ENCODE measurements at regions not wholly inside any gene's neighbourhood (a gene's known extent, or its start where the extent isn't known, plus 50 kb on each side); places are given as distances from the start of the nearest gene placed in this dataset.

DNA sequence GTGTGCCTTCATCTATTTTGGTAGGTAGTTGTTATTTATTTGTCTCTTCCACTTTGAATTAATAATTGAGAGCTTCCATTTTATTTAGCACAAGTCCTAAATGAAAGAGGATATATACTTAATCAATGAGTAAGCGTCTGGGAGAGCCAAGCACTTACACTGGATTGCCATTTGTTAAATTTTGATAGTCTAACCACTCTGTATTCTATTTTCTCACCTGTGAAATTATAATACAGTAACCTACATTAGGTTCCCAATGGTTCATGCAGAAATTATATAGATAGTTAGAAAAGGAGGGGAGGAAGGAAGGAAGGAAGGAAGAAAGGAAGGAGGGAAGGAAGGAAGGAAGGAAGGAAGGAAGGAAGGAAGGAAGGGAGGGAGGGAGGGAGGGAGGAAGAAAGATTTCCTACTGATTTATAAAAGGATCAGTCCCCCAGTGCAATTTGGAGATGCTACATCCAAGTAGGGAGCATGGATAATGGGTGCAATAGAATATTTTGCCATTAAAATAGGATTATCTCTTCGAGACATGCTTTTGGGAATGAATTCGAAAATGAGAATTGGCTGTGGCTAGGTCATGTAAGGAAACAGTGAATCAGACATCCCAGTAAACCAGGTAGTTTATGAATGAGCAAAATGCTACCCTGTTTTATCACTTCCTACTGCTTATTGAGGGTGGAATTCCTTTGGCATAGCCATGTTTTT lies 239.8 kb downstream of the PCDH7 start:
- no peak overlapping the region for H3K4me3 ChIP-seq
- WGBS, 5 donors = 81 to 97% (median 90%) methylated on average over 3 of the region's 3 CpGs
- peaks cover 0 to 5% (median 0%) of the 10 kb centered on the region in 4 donors for H3K4me1 ChIP-seq
- no peak for DNase-seq
- H3K27ac ChIP-seq = no peak overlapping the region
- H3K9me3 ChIP-seq = no peaks in the 10 kb centered on the region
- intact Hi-C loops (cut with DNase I; ENCODE audit: low total_unique reads) = no loop called here
- TF ChIP-seq POLR2A (IDR thresholded peaks at IDR 0.05) (no peak), POLR2AphosphoS5 (IDR thresholded peaks at IDR 0.05) (no peak), EP300 (IDR thresholded peaks at IDR 0.05) (no peak)
- TF ChIP-seq, protein P1, sequence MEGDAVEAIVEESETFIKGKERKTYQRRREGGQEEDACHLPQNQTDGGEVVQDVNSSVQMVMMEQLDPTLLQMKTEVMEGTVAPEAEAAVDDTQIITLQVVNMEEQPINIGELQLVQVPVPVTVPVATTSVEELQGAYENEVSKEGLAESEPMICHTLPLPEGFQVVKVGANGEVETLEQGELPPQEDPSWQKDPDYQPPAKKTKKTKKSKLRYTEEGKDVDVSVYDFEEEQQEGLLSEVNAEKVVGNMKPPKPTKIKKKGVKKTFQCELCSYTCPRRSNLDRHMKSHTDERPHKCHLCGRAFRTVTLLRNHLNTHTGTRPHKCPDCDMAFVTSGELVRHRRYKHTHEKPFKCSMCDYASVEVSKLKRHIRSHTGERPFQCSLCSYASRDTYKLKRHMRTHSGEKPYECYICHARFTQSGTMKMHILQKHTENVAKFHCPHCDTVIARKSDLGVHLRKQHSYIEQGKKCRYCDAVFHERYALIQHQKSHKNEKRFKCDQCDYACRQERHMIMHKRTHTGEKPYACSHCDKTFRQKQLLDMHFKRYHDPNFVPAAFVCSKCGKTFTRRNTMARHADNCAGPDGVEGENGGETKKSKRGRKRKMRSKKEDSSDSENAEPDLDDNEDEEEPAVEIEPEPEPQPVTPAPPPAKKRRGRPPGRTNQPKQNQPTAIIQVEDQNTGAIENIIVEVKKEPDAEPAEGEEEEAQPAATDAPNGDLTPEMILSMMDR (IDR thresholded peaks at IDR 0.05) = no peak
- no peaks in the 10 kb centered on the region for H3K36me3 ChIP-seq
- H3K27me3 ChIP-seq = no peaks in the 10 kb centered on the region

DNA sequence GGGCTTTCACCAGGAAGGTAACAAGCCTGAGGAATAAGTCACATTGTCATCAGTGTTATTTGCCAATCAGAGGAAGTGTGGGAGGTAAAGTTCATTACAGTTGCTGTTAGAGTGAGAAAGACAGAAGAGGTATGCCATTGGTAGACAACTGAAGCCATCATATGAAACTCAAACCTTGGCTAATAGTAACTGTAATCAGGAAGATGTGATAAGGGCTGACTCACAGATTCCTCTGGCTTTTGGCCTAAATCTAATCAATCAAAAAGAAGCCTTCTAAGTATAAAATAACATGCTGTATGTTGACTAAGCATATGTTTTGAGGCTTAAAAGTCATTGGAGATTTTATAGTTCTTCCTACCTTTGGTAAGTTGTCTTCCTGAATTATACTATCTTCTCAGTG lies 242.8 kb downstream of the PCDH7 start:
- Histone ChIP-seq H3K4me3 (no peak overlapping the region), H3K9me3 (no peaks in the 10 kb centered on the region), H3K27me3 (no peaks in the 10 kb centered on the region), H3K27ac (no peak overlapping the region), H3K36me3 (no peaks in the 10 kb centered on the region), H3K4me1 (peaks cover 0 to 8% (median 2%) of the 10 kb centered on the region in 4 donors)
- DNase-seq = no peak
- intact Hi-C loops (cut with DNase I; ENCODE audit: low total_unique reads) = no loop called here
- TF ChIP-seq POLR2AphosphoS5 (IDR thresholded peaks at IDR 0.05) (peak in 1 of 3 donors; percentile 13), EP300 (IDR thresholded peaks at IDR 0.05) (no peak)

GRCh38 chr4:30968926-30969325 lies 248.8 kb downstream of the PCDH7 start:
- WGBS, 5 donors = 24 to 39% (median 25%) methylated on average over 5 of the region's 5 CpGs

GRCh38 chr4:30972542-30972941 lies 252.4 kb downstream of the PCDH7 start:
- Histone ChIP-seq H3K4me3 (no peak overlapping the region), H3K36me3 (no peaks in the 10 kb centered on the region), H3K27ac (no peak overlapping the region), H3K27me3 (no peaks in the 10 kb centered on the region), H3K9me3 (no peaks in the 10 kb centered on the region), H3K4me1 (peaks cover 0 to 27% (median 9%) of the 10 kb centered on the region in 4 donors)
- WGBS, 5 donors = 88 to 96% (median 92%) methylated on average over 3 of the region's 3 CpGs
- no peak for DNase-seq
- intact Hi-C loops (cut with DNase I; ENCODE audit: low total_unique reads) = no loop called here
- TF ChIP-seq, protein P1 (IDR thresholded peaks at IDR 0.05) = no peak
- TF ChIP-seq POLR2AphosphoS5 (IDR thresholded peaks at IDR 0.05) = no peak
- TF ChIP-seq POLR2A (IDR thresholded peaks at IDR 0.05) = no peak
- no peak for TF ChIP-seq EP300 (IDR thresholded peaks at IDR 0.05)

More at GRCh38 chr4:30968926-30969325, 248.8 kb downstream of the PCDH7 start:
- peaks cover 0 to 32% (median 9%) of the 10 kb centered on the region in 4 donors for H3K4me1 ChIP-seq
- no peaks in the 10 kb centered on the region for H3K27me3 ChIP-seq
- intact Hi-C loops (cut with DNase I; ENCODE audit: low total_unique reads) = no loop called here
- TF ChIP-seq, protein P1 (IDR thresholded peaks at IDR 0.05) = no peak
- TF ChIP-seq POLR2AphosphoS5 (IDR thresholded peaks at IDR 0.05) = no peak
- no peak for TF ChIP-seq POLR2A (IDR thresholded peaks at IDR 0.05)
- no peak for TF ChIP-seq EP300 (IDR thresholded peaks at IDR 0.05)
- no peaks in the 10 kb centered on the region for H3K36me3 ChIP-seq
- H3K9me3 ChIP-seq = no peaks in the 10 kb centered on the region
- no peak overlapping the region for H3K4me3 ChIP-seq
- DNase-seq = peak in 1 of 2 donors; percentile 31
- H3K27ac ChIP-seq = no peak overlapping the region

- no peaks in the 10 kb centered on the region for H3K9me3 ChIP-seq
Observed at GRCh38 chr4:30973993-30974392, 253.8 kb downstream of the PCDH7 start.

More at GRCh38 chr4:30973993-30974392, 253.8 kb downstream of the PCDH7 start:
- Histone ChIP-seq H3K27me3 (no peaks in the 10 kb centered on the region), H3K4me1 (peaks cover 0 to 16% (median 5%) of the 10 kb centered on the region in 4 donors), H3K27ac (no peak overlapping the region), H3K4me3 (no peak overlapping the region), H3K36me3 (no peaks in the 10 kb centered on the region)
- no peak for TF ChIP-seq POLR2AphosphoS5 (IDR thresholded peaks at IDR 0.05)
- no peak for TF ChIP-seq EP300 (IDR thresholded peaks at IDR 0.05)
- TF ChIP-seq, protein P1 (IDR thresholded peaks at IDR 0.05) = no peak
- no peak for TF ChIP-seq POLR2A (IDR thresholded peaks at IDR 0.05)
- no peak for DNase-seq
- intact Hi-C loops (cut with DNase I; ENCODE audit: low total_unique reads) = no loop called here

Data from stomach (tissue), 8 donors.